Dermis microvascular lymphatic vessel endothelial cell (primary cell): ENCODE measurements at regions not wholly inside any gene's neighbourhood (a gene's known extent, or its start where the extent isn't known, plus 50 kb on each side); places are given as distances from the start of the nearest gene placed in this dataset.

Experiments used
- DNase-seq, 2 donors: peaks; one replicate each; pipeline versions ENCODE4 v3.0.0 to v3.0.0-alpha.2; 2010; ENCODE audit warnings: low read depth in 2 of 2

DNA sequence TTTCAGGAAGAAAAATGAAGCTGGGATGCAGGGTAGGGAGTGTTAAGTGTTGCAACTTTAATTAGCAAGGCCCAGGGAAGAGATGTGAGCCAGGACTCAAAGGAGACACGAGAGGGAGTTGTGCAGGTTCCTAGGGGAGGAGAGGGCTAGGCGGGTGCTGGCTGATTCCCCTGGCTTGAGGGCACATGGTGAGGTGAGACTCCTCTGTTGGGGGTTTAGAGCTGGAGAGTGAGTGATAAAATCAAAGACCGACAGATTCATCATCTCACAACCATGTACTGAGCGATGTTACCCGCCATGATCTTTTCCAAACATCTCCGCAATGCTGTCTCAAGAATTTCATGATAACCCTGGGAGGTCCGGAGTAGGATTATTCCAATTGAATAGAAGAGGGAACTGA, 161.8 kb upstream of the CSF3R start:
- DNase-seq = no peak

GRCh38 chr1:36643371-36644270, 160.9 kb upstream of the CSF3R start:
- DNase-seq = no peak

GRCh38 chr1:36642802-36643201, 160.1 kb upstream of the CSF3R start:
- DNase-seq = no peak

DNA sequence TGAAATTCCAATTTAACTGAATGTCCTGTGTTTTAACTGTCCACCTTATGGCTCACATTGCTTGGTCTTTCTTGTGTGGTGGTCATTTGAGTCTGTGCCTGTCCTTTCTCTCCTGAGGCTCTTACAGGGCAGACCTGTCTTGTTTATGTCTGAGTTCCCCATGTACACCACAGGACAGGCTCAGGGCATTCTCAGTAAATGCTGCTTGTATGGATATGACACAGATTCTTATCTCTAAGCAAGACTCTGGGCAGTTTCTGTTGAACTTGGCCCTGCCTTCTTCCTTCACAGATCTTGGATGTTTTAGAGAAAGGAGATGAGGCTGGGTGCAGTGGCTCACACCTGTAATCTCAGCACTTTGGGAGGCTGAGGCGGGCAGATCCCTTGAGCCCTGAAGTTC, 159.1 kb upstream of the CSF3R start:
- DNase-seq = no peak

DNA sequence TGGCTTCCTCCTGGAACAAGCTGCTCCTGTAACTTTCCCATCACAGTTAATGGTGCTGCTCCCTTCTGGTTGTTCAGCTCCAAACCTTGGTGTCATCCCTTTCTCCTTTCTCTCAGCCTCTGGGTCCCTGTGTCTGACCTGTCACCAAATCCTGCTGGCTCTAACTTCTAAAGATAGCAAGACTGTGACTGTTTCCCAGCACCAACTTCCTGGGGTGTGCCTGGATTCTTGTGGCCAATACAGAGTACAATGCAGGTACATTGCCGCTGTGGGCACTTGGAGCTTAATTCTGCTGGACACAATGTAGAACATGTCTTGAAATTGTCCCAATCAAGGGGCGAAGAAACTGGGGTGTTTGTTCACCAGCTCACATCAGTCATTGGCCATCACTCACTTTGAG, 156.7 kb upstream of the CSF3R start:
- DNase-seq = no peak

DNA sequence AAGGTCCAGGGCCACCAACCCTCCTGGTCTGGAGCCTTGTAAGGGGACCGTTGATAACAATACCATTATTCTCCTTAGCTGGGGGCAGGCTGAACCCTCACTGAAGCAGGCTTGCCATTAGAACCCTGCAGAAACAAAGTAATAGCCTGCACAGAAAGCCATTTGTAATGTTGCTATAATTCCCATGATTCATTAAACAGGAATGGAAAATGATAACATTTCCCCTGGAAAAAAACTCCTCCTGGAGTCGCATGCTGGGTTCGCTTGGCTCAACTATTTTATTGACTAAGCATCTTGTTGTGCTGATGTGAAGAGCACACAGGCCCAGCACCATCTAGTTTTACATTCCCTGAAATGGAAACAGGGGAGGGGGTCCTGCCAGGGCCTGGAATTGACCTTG, 155.6 kb upstream of the CSF3R start:
- DNase-seq = no peak

GRCh38 chr1:36636206-36636605, 153.5 kb upstream of the CSF3R start:
- DNase-seq = no peak

GRCh38 chr1:36635284-36635683, 152.6 kb upstream of the CSF3R start:
- DNase-seq = no peak

DNA sequence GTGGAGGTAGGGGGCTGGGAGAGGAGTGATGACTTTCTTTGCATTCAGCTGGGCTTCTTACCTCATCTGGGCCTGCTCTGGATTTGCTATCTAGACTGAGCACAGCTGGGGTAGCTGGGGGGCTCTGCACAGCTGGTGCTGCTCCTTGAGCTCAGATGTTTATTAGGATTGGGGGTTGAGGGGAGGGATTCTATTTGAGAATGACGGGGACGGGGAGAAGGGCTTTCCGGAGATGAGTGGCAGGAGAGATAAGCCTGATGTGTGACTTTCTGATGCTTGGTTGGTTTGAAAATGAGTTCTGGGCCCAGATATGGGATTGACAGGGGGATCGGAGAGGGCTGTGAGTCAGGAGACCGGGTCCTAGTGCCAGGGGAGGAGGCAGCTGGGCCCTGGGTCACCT, 146.1 kb upstream of the CSF3R start:
- no peak for DNase-seq

- no peak for DNase-seq
Observed at GRCh38 chr1:36626435-36626834, 143.7 kb upstream of the CSF3R start.

- no peak for DNase-seq
Observed at GRCh38 chr1:36625935-36626310, 143.2 kb upstream of the CSF3R start.

DNA sequence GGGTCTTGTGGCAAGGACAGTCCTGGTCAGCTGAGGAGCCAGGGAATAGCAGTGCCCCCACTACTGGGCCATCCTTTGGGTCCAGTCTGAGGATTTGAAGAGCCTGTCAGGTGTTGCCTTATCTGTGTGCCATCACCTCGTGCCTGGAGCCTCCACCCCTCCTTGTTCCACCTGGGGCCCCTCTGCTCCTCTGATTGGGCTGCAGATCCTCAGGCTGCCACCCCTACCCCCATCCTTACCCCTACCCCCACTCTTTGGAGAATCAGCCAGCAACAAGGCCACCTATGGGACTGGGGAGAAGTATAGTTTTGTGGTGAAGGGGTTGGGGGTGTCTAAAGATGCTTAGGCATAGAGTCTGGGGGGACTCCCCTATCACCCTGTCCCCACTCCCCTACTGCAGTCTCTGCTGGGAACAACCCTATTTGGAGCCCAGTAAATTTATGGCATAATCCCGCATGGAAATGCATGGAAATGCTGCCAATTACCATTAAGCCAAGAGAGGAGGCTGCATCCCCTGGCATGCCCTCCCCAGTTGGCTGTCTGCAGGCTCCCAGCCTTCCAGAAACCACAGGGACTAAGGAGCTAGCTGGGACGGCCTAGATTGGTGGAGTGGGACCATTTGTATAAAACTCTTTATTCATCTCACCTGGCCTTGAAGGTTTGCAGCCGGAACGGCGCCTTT, 142.7 kb upstream of the CSF3R start:
- no peak for DNase-seq

- DNase-seq = no peak
Observed at GRCh38 chr1:36624466-36624865, 141.8 kb upstream of the CSF3R start.

- no peak for DNase-seq
Observed at GRCh38 chr1:36622741-36623648, 140.3 kb upstream of the CSF3R start.

- no peak for DNase-seq
Observed at GRCh38 chr1:36621531-36621930, 138.8 kb upstream of the CSF3R start.

DNA sequence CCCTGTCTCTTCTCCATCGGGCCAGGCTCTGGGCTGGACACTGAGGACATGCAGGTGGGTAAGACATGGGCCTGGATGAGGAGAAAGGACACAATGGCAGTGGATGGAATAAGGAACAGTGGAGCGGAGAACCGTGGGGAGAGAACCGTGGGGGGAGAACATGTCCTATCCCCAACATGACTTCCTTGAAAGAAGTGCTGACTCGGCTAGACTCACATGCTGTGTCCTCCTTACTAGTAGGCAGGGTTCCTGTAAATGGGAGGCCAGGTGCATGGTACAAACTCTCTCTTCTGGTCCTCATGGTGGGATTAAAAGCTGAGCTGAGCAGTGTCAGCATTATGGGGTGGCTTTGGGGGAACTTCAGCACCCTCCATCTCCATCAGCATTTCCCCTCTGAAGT, 137.4 kb upstream of the CSF3R start:
- DNase-seq = no peak

GRCh38 chr1:36614991-36615390, 132.3 kb upstream of the CSF3R start:
- DNase-seq = no peak

DNA sequence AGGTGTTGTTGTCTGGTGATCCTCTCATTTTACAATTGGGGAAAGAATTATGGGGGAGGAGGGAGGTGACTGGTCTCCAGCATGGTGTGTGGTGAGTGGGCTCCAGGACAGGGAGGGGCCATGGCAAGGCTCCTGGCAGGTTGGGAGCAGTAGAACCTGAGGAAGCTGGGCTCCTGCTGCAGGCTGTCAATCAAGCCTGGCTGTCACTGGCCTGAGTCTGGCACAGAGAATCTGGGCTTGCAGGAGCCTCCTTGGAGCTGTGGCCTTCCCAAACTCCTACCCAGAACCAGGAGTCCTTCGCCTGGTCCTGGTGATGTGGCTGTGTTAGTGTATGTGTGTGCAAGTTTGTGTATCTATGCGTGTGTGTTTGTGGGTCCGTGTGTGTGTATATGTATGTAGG, 131.9 kb upstream of the CSF3R start:
- DNase-seq = no peak

DNA sequence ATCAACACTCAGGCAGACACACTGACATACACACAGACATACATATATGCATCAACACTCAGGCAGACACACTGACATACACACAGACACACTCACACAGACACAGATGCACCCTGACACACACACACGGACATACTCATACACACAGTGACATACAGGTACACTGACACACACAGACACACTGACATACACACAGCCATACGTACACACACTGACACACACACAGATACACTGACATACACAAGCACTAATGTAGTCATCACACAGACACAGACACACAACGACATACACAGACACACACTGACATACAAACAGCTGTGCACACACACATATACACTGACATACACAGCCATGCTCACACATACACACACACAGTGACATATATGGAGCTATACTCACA, 131.0 kb upstream of the CSF3R start:
- DNase-seq = no peak

DNA sequence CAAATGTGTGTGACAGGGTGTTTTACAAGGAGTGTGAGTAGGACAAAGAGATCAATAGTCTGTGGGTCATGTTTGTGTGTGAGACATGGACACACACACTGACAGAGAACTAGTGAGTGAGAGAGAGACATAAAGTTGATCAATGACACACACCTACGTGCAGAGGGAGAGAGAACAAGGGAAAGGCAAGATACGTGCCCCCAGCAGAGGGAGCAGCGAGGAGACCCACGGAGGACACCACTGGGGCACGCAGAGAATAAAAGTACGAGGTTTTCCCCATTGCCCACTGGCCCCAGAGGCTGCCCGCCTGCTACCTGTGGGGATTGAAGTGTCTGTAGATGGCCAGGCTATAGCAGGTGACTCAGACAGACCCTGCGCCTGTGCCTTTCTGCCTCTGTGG, 130.2 kb upstream of the CSF3R start:
- no peak for DNase-seq

DNA sequence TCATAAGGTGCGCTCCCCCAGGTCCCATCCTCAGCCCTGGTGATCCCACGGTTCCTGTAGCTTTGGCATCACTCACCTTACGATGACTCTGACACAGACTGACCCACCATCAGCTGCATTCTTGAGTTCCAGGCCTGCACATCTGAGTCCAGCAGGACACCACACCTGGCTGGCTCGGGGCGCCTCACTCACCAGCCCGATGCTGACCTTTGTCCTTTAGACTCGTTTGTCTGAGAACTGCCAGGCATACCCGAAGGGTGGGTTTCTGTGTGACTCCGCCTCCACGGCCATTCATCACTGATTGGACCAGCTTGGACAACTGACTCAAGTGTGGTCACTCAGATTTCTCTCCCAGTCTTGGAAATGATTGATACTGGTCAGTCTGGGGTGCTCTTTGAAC, 129.4 kb upstream of the CSF3R start:
- DNase-seq = no peak
